ENCODE measurements at regions not wholly inside any gene's neighbourhood (a gene's known extent, or its start where the extent isn't known, plus 50 kb on each side); places are given as distances from the start of the nearest gene placed in this dataset.
A peak's percentile ranks its signal among the peaks of the same experiment; 100 is the strongest.

DNA sequence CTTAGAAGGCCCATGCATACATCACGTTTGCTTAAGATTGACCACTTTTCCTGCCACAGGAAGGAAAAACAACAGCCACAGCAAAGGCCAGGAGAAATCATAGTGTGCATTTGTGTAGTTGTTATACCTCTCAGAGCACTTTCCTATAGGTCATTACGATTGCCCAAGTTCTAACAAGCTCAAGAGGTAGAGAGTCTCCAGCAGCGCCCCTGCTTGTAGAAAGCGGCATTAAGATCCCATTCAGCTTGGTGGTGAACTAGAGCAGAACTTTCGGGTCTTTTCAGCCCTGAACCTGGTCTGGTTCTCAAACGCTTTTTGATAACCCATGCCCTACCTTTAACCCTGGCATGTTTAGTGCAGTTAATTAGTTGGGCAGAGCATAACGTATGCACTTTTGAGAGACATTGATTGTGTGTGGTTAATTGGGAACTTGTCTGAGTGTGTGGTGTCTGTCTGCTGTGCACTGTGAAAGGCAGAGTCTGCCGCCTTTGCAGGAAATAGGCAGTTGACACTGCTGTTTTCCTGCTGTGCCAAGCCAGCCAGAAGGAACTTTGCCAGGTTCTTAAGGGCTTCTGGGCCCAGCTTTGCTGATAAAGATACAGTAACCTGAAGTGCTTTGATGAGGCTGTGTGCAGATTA lies 109.9 kb upstream of the CLMP start:
- Histone ChIP-seq H3K36me3 (ENCODE audit: insufficient read depth, low read length) (no peaks in the 10 kb centered on the region), H3K4me3 (ENCODE audit: low read length, poor library complexity, severe bottlenecking) (no peak overlapping the region), H3K9me2 (replicated peaks; ENCODE audit: low read depth, low read length) (no peaks in the 10 kb centered on the region), H4K20me1 (ENCODE audit: insufficient read depth, low read length, poor library complexity, severe bottlenecking) (no peaks in the 10 kb centered on the region), H3K27me3 (ENCODE audit: insufficient read depth, low read length, poor library complexity, severe bottlenecking) (no peaks in the 10 kb centered on the region), H3K4me2 (ENCODE audit: low read depth, low read length, poor library complexity, severe bottlenecking) (peak overlapping the region; percentile 4), H3K9ac (ENCODE audit: low read depth, low read length, poor library complexity, severe bottlenecking) (no peak overlapping the region), H2AFZ (ENCODE audit: low read length) (peak overlapping the region; percentile 38; the same call in 1 of the 2 replicates), H3K9me3 (ENCODE audit: insufficient read depth, low read depth, low read length) (no peaks in the 10 kb centered on the region), H3K79me2 (ENCODE audit: insufficient read depth, low read length) (no peaks in the 10 kb centered on the region), H3F3A (ENCODE audit: low read depth) (no peaks in the 10 kb centered on the region), H3K4me1 (ENCODE audit: insufficient read depth, low read length, poor library complexity, severe bottlenecking) (peaks cover 40% of the 10 kb centered on the region)
- TF ChIP-seq CTCF (conservative IDR thresholded peaks at IDR 0.05; ENCODE audit: low read length) (peak; percentile 35), EZH2phosphoT487 (IDR thresholded peaks at IDR 0.05; ENCODE audit: borderline replicate concordance) (no peak)

GRCh38 chr11:123303924-123304323 lies 108.9 kb upstream of the CLMP start:
- H3K36me3 ChIP-seq (ENCODE audit: insufficient read depth, low read length), result no peaks in the 10 kb centered on the region
- peaks cover 40% of the 10 kb centered on the region for H3K4me1 ChIP-seq (ENCODE audit: insufficient read depth, low read length, poor library complexity, severe bottlenecking)
- H4K20me1 ChIP-seq (ENCODE audit: insufficient read depth, low read length, poor library complexity, severe bottlenecking), result no peaks in the 10 kb centered on the region
- no peak overlapping the region for H3K9ac ChIP-seq (ENCODE audit: low read depth, low read length, poor library complexity, severe bottlenecking)
- H3F3A ChIP-seq (ENCODE audit: low read depth), result no peaks in the 10 kb centered on the region
- peak overlapping the region; percentile 14 for H3K4me2 ChIP-seq (ENCODE audit: low read depth, low read length, poor library complexity, severe bottlenecking)
- no peaks in the 10 kb centered on the region for H3K27me3 ChIP-seq (ENCODE audit: insufficient read depth, low read length, poor library complexity, severe bottlenecking)
- no peaks in the 10 kb centered on the region for H3K9me3 ChIP-seq (ENCODE audit: insufficient read depth, low read depth, low read length)
- H3K4me3 ChIP-seq (ENCODE audit: low read length, poor library complexity, severe bottlenecking), result no peak overlapping the region
- H2AFZ ChIP-seq (ENCODE audit: low read length), result peak overlapping the region; percentile 25; the same call in 1 of the 2 replicates
- no peaks in the 10 kb centered on the region for H3K9me2 ChIP-seq (replicated peaks; ENCODE audit: low read depth, low read length)
- no peaks in the 10 kb centered on the region for H3K79me2 ChIP-seq (ENCODE audit: insufficient read depth, low read length)
- TF ChIP-seq EZH2phosphoT487 (IDR thresholded peaks at IDR 0.05; ENCODE audit: borderline replicate concordance) (no peak), CTCF (conservative IDR thresholded peaks at IDR 0.05; ENCODE audit: low read length) (0 out of 2 replicates have a peak, but pooled peaks have one; percentile 16)

GRCh38 chr11:123302751-123303195 lies 107.7 kb upstream of the CLMP start:
- H3K79me2 ChIP-seq (ENCODE audit: insufficient read depth, low read length), result no peaks in the 10 kb centered on the region
- H3K9ac ChIP-seq (ENCODE audit: low read depth, low read length, poor library complexity, severe bottlenecking), result no peak overlapping the region
- H3F3A ChIP-seq (ENCODE audit: low read depth), result no peaks in the 10 kb centered on the region
- no peaks in the 10 kb centered on the region for H3K36me3 ChIP-seq (ENCODE audit: insufficient read depth, low read length)
- peaks cover 40% of the 10 kb centered on the region for H3K4me1 ChIP-seq (ENCODE audit: insufficient read depth, low read length, poor library complexity, severe bottlenecking)
- H4K20me1 ChIP-seq (ENCODE audit: insufficient read depth, low read length, poor library complexity, severe bottlenecking), result no peaks in the 10 kb centered on the region
- H3K27me3 ChIP-seq (ENCODE audit: insufficient read depth, low read length, poor library complexity, severe bottlenecking), result no peaks in the 10 kb centered on the region
- TF ChIP-seq EZH2phosphoT487 (IDR thresholded peaks at IDR 0.05; ENCODE audit: borderline replicate concordance) (no peak), CTCF (conservative IDR thresholded peaks at IDR 0.05; ENCODE audit: low read length) (no peak)
- no peak overlapping the region for H3K4me3 ChIP-seq (ENCODE audit: low read length, poor library complexity, severe bottlenecking)
- peak overlapping the region; percentile 25; the same call in 1 of the 2 replicates for H2AFZ ChIP-seq (ENCODE audit: low read length)
- H3K4me2 ChIP-seq (ENCODE audit: low read depth, low read length, poor library complexity, severe bottlenecking), result peak overlapping the region; percentile 14
- H3K9me3 ChIP-seq (ENCODE audit: insufficient read depth, low read depth, low read length), result no peaks in the 10 kb centered on the region
- no peaks in the 10 kb centered on the region for H3K9me2 ChIP-seq (replicated peaks; ENCODE audit: low read depth, low read length)

Data from Loucy (cell line).